ENCODE measurements at regions not wholly inside any gene's neighbourhood (a gene's known extent, or its start where the extent isn't known, plus 50 kb on each side); places are given as distances from the start of the nearest gene placed in this dataset.

DNA sequence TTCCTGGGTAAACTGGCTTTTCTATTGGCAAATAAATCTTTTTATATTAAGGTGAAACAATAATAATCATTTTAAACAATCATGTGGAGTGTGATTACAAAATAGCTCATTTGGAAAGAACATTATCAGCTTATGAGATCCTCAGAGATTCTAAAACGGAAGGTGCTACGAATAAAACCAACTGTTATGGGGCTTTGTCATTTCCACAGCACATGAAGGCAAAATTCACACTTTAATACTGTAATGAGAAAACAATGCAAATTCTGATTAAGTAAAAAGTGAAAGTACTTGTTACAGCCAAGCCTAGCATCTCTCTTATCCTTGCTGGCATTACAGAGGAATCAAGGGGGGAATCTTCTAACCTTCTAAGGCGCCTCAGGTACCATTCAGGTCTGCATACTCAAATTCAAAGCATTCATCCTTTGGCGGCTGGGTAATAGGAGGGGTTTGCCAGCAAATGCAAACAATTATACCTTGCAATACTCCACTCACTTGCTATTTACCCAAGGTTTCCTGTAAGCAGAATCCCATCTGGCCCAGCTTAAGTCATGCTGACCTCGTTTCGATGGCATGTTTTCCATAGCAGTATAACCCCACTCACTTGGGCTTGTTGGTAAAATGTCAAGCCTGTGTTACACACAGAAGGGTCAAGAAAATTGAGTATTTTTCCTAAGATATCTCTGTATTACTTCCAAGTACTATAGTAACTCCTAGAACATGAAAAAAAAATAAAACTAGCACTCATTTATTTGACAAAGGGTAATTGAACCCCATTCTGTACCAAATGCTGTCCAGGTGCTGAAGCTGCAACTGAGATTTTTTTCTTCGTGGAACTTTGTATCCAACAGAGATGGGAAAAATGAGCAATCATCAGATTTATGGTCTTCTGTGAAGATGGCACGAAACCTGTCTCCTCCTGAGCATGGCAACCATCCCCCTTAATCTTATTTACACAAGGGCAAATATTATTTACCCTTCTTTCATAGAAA, 183.7 kb upstream of the LMCD1 start:
- TF ChIP-seq, protein P1, sequence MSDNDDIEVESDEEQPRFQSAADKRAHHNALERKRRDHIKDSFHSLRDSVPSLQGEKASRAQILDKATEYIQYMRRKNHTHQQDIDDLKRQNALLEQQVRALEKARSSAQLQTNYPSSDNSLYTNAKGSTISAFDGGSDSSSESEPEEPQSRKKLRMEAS (IDR thresholded peaks at IDR 0.05; ENCODE audit: insufficient read depth, insufficient read length), result no peak
- TF ChIP-seq POLR2A (IDR thresholded peaks at IDR 0.05; ENCODE audit: low read depth, low read length), result no peak
- TF ChIP-seq, protein P2, sequence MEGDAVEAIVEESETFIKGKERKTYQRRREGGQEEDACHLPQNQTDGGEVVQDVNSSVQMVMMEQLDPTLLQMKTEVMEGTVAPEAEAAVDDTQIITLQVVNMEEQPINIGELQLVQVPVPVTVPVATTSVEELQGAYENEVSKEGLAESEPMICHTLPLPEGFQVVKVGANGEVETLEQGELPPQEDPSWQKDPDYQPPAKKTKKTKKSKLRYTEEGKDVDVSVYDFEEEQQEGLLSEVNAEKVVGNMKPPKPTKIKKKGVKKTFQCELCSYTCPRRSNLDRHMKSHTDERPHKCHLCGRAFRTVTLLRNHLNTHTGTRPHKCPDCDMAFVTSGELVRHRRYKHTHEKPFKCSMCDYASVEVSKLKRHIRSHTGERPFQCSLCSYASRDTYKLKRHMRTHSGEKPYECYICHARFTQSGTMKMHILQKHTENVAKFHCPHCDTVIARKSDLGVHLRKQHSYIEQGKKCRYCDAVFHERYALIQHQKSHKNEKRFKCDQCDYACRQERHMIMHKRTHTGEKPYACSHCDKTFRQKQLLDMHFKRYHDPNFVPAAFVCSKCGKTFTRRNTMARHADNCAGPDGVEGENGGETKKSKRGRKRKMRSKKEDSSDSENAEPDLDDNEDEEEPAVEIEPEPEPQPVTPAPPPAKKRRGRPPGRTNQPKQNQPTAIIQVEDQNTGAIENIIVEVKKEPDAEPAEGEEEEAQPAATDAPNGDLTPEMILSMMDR (IDR thresholded peaks at IDR 0.05; ENCODE audit: extremely low read depth in 1 of 2, insufficient read depth in 1 of 2, low read depth in 1 of 2, low read length in 2 of 2), result no peak
- TF ChIP-seq POLR2AphosphoS5 (IDR thresholded peaks at IDR 0.05; ENCODE audit: insufficient read depth, low read depth, low read length), result no peak
- TF ChIP-seq MYC (IDR thresholded peaks at IDR 0.05; ENCODE audit: low read depth, low read length), result no peak
- no peak for TF ChIP-seq JUN (IDR thresholded peaks at IDR 0.05; ENCODE audit: borderline replicate concordance, insufficient read depth, insufficient read length, low read depth)
- TF ChIP-seq EZH2 (IDR thresholded peaks at IDR 0.05; ENCODE audit: borderline replicate concordance, low read depth, low read length, severe bottlenecking), result no peak
- TF ChIP-seq GATA2 (IDR thresholded peaks at IDR 0.05; ENCODE audit: insufficient read depth, insufficient read length, low read depth, low read length), result no peak

Measured in endothelial cell of umbilical vein (primary cell).